Glutamatergic neuron (in vitro differentiated cells): ENCODE measurements at regions not wholly inside any gene's neighbourhood (a gene's known extent, or its start where the extent isn't known, plus 50 kb on each side); places are given as distances from the start of the nearest gene placed in this dataset.

Source experiments
- DNase-seq: peaks from one replicate; pipeline ENCODE4 v3.0.0; 2022
- H3K27ac Mint-ChIP-seq: one replicate; pipeline ENCODE4 v1.8.0; 2020; ENCODE audit warnings: mild to moderate bottlenecking, mixed read lengths, inconsistent platforms; ENCODE audit not compliant: unreplicated experiment
- H3K27me3 Mint-ChIP-seq: one replicate; pipeline ENCODE4 v1.8.0; 2020; ENCODE audit warnings: mild to moderate bottlenecking, moderate library complexity, mixed read lengths, inconsistent platforms; ENCODE audit not compliant: unreplicated experiment
- H3K36me3 Mint-ChIP-seq: one replicate; pipeline ENCODE4 v1.8.0; 2020; ENCODE audit warnings: mild to moderate bottlenecking, mixed read lengths, inconsistent platforms; ENCODE audit not compliant: unreplicated experiment
- H3K4me1 Mint-ChIP-seq: one replicate; pipeline ENCODE4 v1.8.0; 2020; ENCODE audit warnings: mild to moderate bottlenecking, low read depth, mixed read lengths, inconsistent platforms; ENCODE audit not compliant: unreplicated experiment
- H3K4me3 Mint-ChIP-seq: one replicate; pipeline ENCODE4 v1.8.0; 2020; ENCODE audit warnings: mild to moderate bottlenecking, mixed read lengths, inconsistent platforms; ENCODE audit not compliant: unreplicated experiment
- H3K9me3 Mint-ChIP-seq: one replicate; pipeline ENCODE4 v1.8.0; 2020; ENCODE audit warnings: mild to moderate bottlenecking, moderate library complexity, mixed read lengths, inconsistent platforms; ENCODE audit not compliant: unreplicated experiment
- TF ChIP-seq, protein P1 (sequence below): fragments of 200-600 bp; sonication (generic); IDR thresholded peaks from one replicate; pipeline ENCODE4 v1.5.0; 2021; ENCODE audit not compliant: partially characterized antibody, unreplicated experiment

- Mint-ChIP-seq H3K27ac (no peak overlapping the region), H3K27me3 (no peaks in the 10 kb centered on the region), H3K36me3 (no peaks in the 10 kb centered on the region), H3K9me3 (no peaks in the 10 kb centered on the region), H3K4me3 (no peak overlapping the region), H3K4me1 (no peaks in the 10 kb centered on the region)
- TF ChIP-seq, protein P1, sequence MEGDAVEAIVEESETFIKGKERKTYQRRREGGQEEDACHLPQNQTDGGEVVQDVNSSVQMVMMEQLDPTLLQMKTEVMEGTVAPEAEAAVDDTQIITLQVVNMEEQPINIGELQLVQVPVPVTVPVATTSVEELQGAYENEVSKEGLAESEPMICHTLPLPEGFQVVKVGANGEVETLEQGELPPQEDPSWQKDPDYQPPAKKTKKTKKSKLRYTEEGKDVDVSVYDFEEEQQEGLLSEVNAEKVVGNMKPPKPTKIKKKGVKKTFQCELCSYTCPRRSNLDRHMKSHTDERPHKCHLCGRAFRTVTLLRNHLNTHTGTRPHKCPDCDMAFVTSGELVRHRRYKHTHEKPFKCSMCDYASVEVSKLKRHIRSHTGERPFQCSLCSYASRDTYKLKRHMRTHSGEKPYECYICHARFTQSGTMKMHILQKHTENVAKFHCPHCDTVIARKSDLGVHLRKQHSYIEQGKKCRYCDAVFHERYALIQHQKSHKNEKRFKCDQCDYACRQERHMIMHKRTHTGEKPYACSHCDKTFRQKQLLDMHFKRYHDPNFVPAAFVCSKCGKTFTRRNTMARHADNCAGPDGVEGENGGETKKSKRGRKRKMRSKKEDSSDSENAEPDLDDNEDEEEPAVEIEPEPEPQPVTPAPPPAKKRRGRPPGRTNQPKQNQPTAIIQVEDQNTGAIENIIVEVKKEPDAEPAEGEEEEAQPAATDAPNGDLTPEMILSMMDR = no peak
- no peak for DNase-seq
Measured at GRCh38 chr4:160928482-160928881, 1235.3 kb downstream of the FSTL5 start.

GRCh38 chr4:160947653-160948052 is 1216.1 kb downstream of the FSTL5 start:
- H3K4me1 Mint-ChIP-seq = no peaks in the 10 kb centered on the region
- TF ChIP-seq, protein P1 = no peak
- H3K9me3 Mint-ChIP-seq = peaks cover 2% of the 10 kb centered on the region
- H3K4me3 Mint-ChIP-seq = no peak overlapping the region
- no peak for DNase-seq
- no peaks in the 10 kb centered on the region for H3K27me3 Mint-ChIP-seq
- H3K36me3 Mint-ChIP-seq = no peaks in the 10 kb centered on the region
- no peak overlapping the region for H3K27ac Mint-ChIP-seq

DNA sequence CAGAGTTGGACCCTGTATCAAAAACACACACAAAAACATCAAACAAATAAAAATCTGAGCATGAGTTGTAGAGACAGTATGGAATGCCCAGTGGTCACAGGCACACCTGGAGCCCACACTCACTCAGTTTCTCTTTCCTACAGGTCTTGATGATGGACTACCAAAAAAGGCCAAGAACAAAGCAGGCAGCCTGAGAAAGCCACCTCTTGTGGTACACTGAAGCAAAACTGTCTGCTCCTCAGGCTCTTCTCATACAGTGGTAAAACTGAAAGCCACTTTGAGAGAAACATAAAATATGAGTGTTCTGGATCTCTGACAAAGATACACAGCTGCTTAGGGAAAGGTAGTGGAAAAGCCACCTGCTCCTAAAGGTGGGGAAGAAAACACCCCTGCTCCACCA is 1206.9 kb downstream of the FSTL5 start:
- TF ChIP-seq, protein P1 = no peak
- H3K36me3 Mint-ChIP-seq = no peaks in the 10 kb centered on the region
- no peaks in the 10 kb centered on the region for H3K4me1 Mint-ChIP-seq
- H3K27ac Mint-ChIP-seq = no peak overlapping the region
- no peak for DNase-seq
- no peak overlapping the region for H3K4me3 Mint-ChIP-seq
- peaks cover 2% of the 10 kb centered on the region for H3K27me3 Mint-ChIP-seq
- H3K9me3 Mint-ChIP-seq = no peaks in the 10 kb centered on the region

GRCh38 chr4:160969925-160970324 is 1193.9 kb downstream of the FSTL5 start:
- DNase-seq = no peak
- Mint-ChIP-seq H3K27me3 (no peaks in the 10 kb centered on the region), H3K27ac (no peak overlapping the region), H3K4me3 (no peak overlapping the region), H3K4me1 (no peaks in the 10 kb centered on the region), H3K9me3 (no peaks in the 10 kb centered on the region), H3K36me3 (no peaks in the 10 kb centered on the region)
- TF ChIP-seq, protein P1 = no peak

GRCh38 chr4:160980091-160980490 is 1183.7 kb downstream of the FSTL5 start:
- H3K4me3 Mint-ChIP-seq = no peak overlapping the region

More at GRCh38 chr4:160980091-160980490, 1183.7 kb downstream of the FSTL5 start:
- no peaks in the 10 kb centered on the region for H3K9me3 Mint-ChIP-seq
- peaks cover 1% of the 10 kb centered on the region for H3K27me3 Mint-ChIP-seq
- DNase-seq = no peak
- no peaks in the 10 kb centered on the region for H3K36me3 Mint-ChIP-seq
- TF ChIP-seq, protein P1 = no peak
- no peak overlapping the region for H3K27ac Mint-ChIP-seq
- H3K4me1 Mint-ChIP-seq = no peaks in the 10 kb centered on the region
